CD4-positive, alpha-beta T cell treated with Interleukin-21 for 1 hour (primary cell): ENCODE measurements at regions not wholly inside any gene's neighbourhood (a gene's known extent, or its start where the extent isn't known, plus 50 kb on each side); places are given as distances from the start of the nearest gene placed in this dataset.
"Not testable (repeated sequence)": the region's sequence is repeated elsewhere in the genome, so short reads cannot be mapped to it uniquely, and the experiment has no call there.

Source experiments
- DNase-seq: peaks from one replicate; pipeline ENCODE4 v3.0.0-alpha.2; 2020

- DNase-seq = no peak
These were observed 1363.7 kb upstream of the TMEM132C start for GRCh38 chr12:126903027-126903876.

- DNase-seq = no peak
These were observed 1361.2 kb upstream of the TMEM132C start for GRCh38 chr12:126905752-126906151.

- DNase-seq = no peak
These were observed 1358.8 kb upstream of the TMEM132C start for GRCh38 chr12:126907900-126908764.

DNA sequence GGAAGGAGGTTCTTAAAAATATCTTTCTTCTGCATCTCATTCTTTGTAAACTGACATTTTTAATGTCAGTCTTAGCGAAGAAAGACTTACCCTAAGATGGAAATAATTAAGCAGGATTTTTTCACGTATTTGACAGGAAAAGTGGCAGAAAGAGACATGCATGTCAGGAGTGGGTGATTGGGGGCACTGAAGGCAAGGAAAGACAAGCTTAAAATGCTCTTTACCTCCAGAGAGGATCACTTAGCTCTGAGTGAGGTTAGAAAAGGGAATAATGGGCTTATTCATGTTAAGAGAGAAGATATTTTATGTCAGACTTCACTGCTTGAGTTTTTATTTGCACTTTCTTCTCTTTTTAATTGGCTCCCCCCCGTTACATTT, 1358.2 kb upstream of the TMEM132C start:
- DNase-seq = no peak

- DNase-seq = no peak
These were observed 1356.4 kb upstream of the TMEM132C start for GRCh38 chr12:126910570-126910969.

DNA sequence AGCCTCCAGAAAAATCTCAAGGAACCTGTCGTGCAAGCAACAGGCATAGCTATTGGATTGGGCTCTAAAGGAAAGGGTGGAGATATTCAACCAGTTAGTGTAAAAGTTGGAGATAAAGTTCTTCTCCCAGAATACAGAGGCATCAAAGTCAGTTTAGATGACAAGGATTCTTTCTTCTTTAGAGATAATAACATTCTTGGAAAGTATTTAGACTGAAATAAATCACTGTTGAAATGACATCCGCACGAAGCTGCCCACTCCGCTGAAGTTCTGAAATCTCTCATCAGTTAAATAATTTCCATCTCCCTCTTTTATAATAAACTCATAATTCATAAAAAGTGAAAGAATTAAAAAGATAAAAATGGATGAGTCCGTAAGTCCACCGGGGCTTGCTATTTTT, 1354.9 kb upstream of the TMEM132C start:
- DNase-seq = no peak

- DNase-seq = no peak
These were observed 1352.7 kb upstream of the TMEM132C start for GRCh38 chr12:126914170-126914793.

- DNase-seq = no peak
These were observed 1351.7 kb upstream of the TMEM132C start for GRCh38 chr12:126915309-126915708.

GRCh38 chr12:126926023-126926594, 1340.9 kb upstream of the TMEM132C start:
- DNase-seq = no peak

DNA sequence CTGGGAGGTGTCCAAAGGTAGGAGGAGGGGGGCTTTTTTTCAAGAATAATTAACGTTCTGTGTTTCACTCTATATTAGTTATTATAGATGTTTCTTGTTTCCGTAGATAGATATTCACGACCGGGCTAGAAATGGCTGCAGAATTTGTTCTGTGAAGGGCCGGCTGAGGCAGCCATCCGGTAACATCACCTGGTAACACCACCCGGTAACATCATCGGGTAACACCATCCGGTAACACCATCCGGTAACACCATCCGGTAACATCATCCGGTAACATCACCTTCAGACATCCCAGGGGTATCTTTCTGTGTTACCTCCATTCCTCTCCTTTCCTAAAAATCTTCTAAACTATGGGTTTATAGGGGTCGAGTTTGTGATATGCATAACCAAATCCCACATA, 1336.7 kb upstream of the TMEM132C start:
- DNase-seq = no peak

DNA sequence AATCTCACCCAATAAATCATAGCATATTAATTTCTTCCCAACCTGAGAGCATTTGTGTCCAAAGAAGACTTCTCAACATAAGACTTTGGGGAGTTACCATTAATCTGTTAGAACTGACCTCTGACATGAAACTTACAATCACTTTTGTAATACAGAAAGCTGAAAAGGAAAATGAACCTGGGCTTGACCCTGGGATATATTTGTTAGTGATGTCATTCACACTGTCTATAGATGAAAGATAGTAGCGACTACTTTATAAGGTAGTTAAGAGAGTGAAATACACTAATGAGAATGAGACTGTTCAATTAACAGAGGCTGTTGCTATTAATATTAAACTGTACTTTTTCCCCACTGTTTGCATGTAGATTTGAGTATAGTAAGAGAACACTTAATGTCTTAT, 1334.8 kb upstream of the TMEM132C start:
- DNase-seq = no peak

GRCh38 chr12:126935435-126935834, 1331.5 kb upstream of the TMEM132C start:
- no peak for DNase-seq

DNA sequence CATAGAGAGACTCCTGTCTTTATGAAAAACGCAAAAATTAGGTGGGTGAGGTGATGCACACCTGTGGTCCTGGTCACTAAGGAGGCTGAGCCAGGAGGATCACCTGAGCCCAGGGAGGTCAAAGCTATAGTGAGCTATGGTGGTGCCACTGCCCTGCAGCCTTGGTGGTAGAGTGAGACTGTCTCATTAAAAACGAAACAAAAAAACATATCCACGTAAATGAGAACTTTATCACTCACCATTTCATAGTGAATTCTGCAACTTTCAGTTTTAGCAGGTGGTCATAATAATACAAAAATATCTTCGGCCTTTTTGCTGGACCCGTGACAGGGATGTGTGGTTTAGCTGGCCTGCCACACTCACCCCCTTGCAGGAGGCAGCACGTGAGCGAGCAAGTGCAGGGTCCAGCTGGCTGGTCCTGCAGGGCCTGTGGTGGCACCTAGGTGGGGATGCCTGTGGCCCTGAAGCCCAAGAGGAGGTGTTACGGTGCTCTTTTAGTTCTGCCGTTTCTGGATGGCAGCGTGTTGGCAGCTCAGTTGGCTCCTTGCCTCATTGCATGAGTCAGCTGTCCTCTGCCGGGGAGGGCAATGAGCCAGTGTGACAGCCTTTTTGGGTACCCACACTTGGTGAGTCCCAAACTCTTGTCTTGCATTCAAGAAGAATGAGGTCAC, 1330.7 kb upstream of the TMEM132C start:
- DNase-seq = no peak

DNA sequence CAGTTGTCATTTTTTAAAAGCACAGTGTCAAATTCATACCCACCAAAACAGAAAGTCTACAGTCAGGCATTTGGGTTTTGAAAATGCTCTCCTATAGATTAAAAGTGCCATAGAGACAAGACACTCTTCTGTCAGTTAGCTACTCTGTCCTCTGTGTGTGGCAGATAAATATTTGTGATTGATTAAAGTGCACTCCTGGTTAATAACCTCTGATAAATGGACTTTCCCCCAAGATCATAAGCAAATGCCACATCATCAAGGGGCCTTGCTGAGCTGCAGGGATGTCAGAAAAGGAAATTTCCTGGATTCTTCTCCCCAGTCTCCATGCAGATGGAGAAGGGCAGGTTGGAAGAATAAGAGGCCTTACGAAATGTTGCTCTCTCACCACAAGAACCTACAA, 1329.5 kb upstream of the TMEM132C start:
- DNase-seq = no peak

- no peak for DNase-seq
These were observed 1322.3 kb upstream of the TMEM132C start for GRCh38 chr12:126944684-126945083.

GRCh38 chr12:126946958-126947357, 1320.0 kb upstream of the TMEM132C start:
- not testable (repeated sequence) for DNase-seq

DNA sequence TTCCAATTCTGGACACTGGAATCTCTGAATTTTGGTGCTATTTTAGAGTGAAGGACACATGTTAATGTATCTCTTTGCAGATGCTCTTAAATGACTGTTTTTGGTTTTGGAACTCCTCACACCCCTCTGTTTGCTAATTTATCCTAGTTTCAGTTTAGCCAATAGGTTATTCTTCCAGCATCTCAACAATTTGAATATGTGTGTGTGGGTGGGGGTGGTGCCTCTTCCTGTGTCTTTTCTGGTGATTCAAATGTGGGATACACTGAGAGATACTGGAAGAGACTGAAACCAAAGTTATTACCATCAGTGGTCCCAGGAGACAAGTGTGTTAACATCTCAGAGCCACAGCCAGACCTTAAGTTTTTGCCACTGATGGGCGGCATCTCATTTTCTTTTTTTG, 1317.4 kb upstream of the TMEM132C start:
- DNase-seq = no peak

DNA sequence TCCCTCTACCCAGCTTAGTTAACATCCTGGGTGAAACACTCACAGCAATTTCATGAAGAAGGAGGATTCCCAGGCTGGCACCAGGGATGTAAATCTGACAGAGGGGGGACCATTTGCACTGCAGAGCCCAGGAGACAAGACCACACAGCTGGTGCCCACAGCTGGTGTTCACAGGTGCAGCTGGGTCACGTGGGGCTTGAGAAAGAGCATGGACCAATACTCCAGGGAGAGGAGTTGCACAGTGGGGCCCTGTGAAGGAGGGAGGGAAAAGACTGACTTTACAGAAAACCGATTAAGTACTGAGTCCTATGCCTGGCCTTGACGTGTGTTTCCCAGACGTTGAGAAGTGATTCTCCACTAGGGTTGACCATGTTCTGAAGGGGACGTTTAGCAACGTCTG, 1316.7 kb upstream of the TMEM132C start:
- no peak for DNase-seq

DNA sequence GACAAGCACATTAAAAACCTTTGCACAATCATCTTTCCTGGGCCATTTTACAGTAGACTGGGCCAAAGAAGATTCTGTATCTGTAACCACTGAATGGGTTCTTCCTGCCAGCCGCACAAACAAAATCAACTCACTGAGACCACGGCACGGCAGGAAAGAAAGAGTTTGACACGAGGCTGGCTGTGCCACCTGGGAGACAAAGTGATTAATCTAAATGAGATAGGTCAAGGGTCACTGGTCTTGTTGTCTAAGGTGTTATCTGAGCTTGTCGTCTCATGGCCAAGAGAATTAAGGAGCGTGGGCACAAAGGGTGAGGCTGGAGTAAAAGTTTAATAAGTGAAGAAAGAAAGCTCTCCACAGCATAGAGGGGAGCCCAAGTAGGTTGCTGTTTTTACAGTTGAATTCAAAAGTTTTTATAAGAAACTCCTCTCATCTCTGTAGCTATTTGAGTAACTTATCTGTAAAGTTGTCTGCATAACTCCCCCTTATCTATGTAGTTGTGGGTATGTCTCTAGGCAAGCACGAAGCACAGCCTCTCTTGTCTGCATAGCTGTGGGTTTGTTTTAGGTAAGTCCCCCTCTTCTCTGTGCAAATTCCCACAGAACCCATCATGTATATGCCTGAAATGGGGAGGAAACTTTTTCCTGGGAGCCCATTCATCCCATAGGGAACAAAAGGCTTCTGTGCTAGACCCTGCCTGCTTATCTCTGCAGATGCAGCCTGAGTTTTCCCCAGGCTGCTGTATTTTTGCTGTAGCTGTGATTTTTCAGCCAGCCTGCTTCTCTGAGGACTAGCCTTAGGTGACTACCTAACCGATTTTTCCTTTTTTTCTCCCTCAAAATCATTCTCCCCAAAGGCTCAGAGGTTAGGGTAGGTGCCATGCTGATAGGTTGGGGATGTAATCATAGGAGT, 1314.6 kb upstream of the TMEM132C start:
- no peak for DNase-seq

DNA sequence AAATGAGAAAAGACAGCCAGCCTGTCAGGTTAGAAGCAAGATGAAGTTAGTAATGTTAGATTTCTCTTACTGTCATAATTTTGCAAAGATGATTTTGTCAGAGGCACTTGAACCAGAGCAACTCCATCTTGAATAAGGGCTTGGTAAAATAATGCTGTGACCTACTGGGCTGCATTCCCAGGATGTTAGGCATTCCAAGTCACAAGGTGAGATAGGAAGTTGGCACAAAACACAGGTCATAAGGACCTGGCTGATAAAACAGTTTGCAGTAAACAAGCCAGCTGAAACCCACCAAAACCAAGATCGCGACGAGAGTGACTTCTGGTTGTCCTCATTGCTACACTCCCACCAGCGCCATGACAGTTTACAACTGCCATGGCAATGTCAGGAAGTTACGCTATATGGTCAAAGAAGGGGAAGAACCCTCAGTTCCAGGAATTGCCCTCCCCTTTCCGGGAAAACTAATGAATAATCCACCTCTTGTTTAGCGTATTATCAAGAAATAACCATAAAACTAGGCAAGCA, 1313.5 kb upstream of the TMEM132C start:
- no peak for DNase-seq

DNA sequence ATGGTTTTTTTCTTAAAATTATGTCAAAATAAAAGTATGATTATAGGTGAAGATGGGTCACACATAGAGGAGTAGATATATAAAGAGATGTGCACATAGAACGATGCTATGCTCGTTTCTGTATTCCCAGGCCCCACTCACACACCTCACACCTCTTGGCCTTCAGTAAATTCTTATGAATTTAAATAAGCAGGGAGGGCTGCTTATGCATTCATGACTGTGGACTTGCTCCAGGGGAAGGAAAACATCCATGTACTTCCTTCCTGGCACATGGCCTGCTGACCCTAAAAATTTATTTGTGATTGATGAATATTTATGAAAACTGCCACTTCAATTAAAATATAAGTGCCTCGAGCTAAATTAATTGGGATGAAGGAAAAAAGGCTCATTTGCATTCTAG, 1306.7 kb upstream of the TMEM132C start:
- no peak for DNase-seq
